GM23248 (cell line): ENCODE measurements at regions not wholly inside any gene's neighbourhood (a gene's known extent, or its start where the extent isn't known, plus 50 kb on each side); places are given as distances from the start of the nearest gene placed in this dataset.

Experiments used
- DNase-seq: peaks from one replicate; pipeline ENCODE4 v3.0.0-alpha.2; 2015
- H2AFZ ChIP-seq: fragments of 200-600 bp; sonication (generic); 2 replicates; pipeline ENCODE4 v1.6.1; 2016; ENCODE audit warnings: antibody characterized with exemption
- H3F3A ChIP-seq: fragments of 200-600 bp; sonication (generic); 2 replicates; pipeline ENCODE4 v1.6.1; 2016; ENCODE audit warnings: mild to moderate bottlenecking, antibody characterized with exemption, mixed run types; ENCODE audit not compliant: insufficient read depth
- H3K27ac ChIP-seq: fragments of 200-600 bp; sonication (generic); 2 replicates; pipeline ENCODE4 v1.5.1; 2016; ENCODE audit warnings: mild to moderate bottlenecking
- H3K27me3 ChIP-seq: fragments of 200-600 bp; sonication (generic); replicated peaks from 2 replicates; pipeline ENCODE4 v1.6.1; 2016; ENCODE audit warnings: mild to moderate bottlenecking; ENCODE audit not compliant: insufficient read depth
- H3K36me3 ChIP-seq: fragments of 200-600 bp; sonication (generic); 2 replicates; pipeline ENCODE4 v1.6.1; 2016; ENCODE audit warnings: low read depth, mild to moderate bottlenecking
- H3K4me1 ChIP-seq: fragments of 200-600 bp; sonication (generic); 2 replicates; pipeline ENCODE4 v1.6.1; 2016; ENCODE audit warnings: mild to moderate bottlenecking; ENCODE audit not compliant: insufficient read depth
- H3K4me2 ChIP-seq: fragments of 200-600 bp; sonication (generic); one replicate; pipeline ENCODE4 v1.6.1; 2016; ENCODE audit warnings: mild to moderate bottlenecking; ENCODE audit not compliant: unreplicated experiment
- H3K4me3 ChIP-seq: fragments of 200-600 bp; sonication (generic); 2 replicates; pipeline ENCODE4 v1.5.1; 2016; ENCODE audit warnings: mild to moderate bottlenecking
- H3K79me2 ChIP-seq: fragments of 200-600 bp; sonication (generic); 2 replicates; pipeline ENCODE4 v1.6.1; 2016; ENCODE audit warnings: mild to moderate bottlenecking; ENCODE audit not compliant: insufficient read depth
- H3K9ac ChIP-seq: fragments of 200-600 bp; sonication (generic); 2 replicates; pipeline ENCODE4 v1.6.1; 2016; ENCODE audit warnings: mild to moderate bottlenecking
- H3K9me2 ChIP-seq: fragments of 200-600 bp; sonication (generic); 2 replicates; pipeline ENCODE4 v1.6.1; 2016; ENCODE audit warnings: mixed run types, mild to moderate bottlenecking, moderate library complexity; ENCODE audit not compliant: insufficient read depth
- H3K9me3 ChIP-seq: fragments of 200-600 bp; sonication (generic); one replicate; pipeline ENCODE4 v1.6.1; 2017; ENCODE audit warnings: low read depth
- H4K20me1 ChIP-seq: fragments of 200-600 bp; sonication (generic); 2 replicates; pipeline ENCODE4 v1.6.0; 2016; ENCODE audit not compliant: insufficient read depth
- EZH2 ChIP-seq: fragments of 200-600 bp; sonication (generic); IDR thresholded peaks from 2 replicates; pipeline ENCODE4 v1.6.1; 2018; ENCODE audit warnings: antibody characterized with exemption, mild to moderate bottlenecking; ENCODE audit not compliant: insufficient read depth, poor library complexity, severe bottlenecking
- EZH2phosphoT487 ChIP-seq: fragments of 200-600 bp; sonication (generic); IDR thresholded peaks from 2 replicates; pipeline ENCODE4 v1.6.1; 2018; ENCODE audit warnings: antibody characterized with exemption, moderate library complexity, mild to moderate bottlenecking, low read depth; ENCODE audit not compliant: insufficient read depth
- WGBS, 2 experiments: methylation state at CpG; one replicate each; pipeline ENCODE4 v1.1.6; 2015 to 2017; ENCODE audit warnings: low lambda C conversion rate in 2 of 2, low coverage in 1 of 2; ENCODE audit errors: missing lambda C conversion rate in 2 of 2; 5-methylcytosine and 5-hydroxymethylcytosine counted together
- in situ Hi-C: fragments of 300-500 bp; cut with MboI; formaldehyde crosslinking; loops from 2 replicates; pipeline ENCODE4 v1.15.0; 2020

- no peak for TF ChIP-seq EZH2
- TF ChIP-seq EZH2phosphoT487, result no peak
- Histone ChIP-seq H3K9ac (no peak overlapping the region), H3F3A (no peaks in the 10 kb centered on the region), H4K20me1 (no peaks in the 10 kb centered on the region), H3K9me2 (no peaks in the 10 kb centered on the region), H3K36me3 (no peaks in the 10 kb centered on the region), H2AFZ (no peak overlapping the region), H3K27me3 (no peaks in the 10 kb centered on the region), H3K4me1 (no peaks in the 10 kb centered on the region), H3K27ac (no peak overlapping the region), H3K4me3 (no peak overlapping the region), H3K4me2 (no peak overlapping the region), H3K9me3 (no peaks in the 10 kb centered on the region), H3K79me2 (no peaks in the 10 kb centered on the region)
- in situ Hi-C loops, result no loop called here
- no peak for DNase-seq
- 19 to 42% methylated on average over 2 of the region's 2 CpGs for WGBS, 2 experiments
These were observed 106.7 kb upstream of the SLC28A3 start for GRCh38 chr9:84447305-84447704.

GRCh38 chr9:84450029-84450428, 109.5 kb upstream of the SLC28A3 start:
- H3K4me3 ChIP-seq, result no peak overlapping the region
- no peaks in the 10 kb centered on the region for H3K36me3 ChIP-seq
- H3K4me2 ChIP-seq, result no peak overlapping the region
- H3K79me2 ChIP-seq, result no peaks in the 10 kb centered on the region
- DNase-seq, result no peak
- H3K27me3 ChIP-seq, result no peaks in the 10 kb centered on the region
- no peak for TF ChIP-seq EZH2
- no peak for TF ChIP-seq EZH2phosphoT487
- no peaks in the 10 kb centered on the region for H3K4me1 ChIP-seq
- 39 to 42% methylated on average over 5 of the region's 5 CpGs for WGBS, 2 experiments
- no peaks in the 10 kb centered on the region for H3F3A ChIP-seq
- in situ Hi-C loops, result no loop called here
- no peaks in the 10 kb centered on the region for H3K9me3 ChIP-seq
- no peaks in the 10 kb centered on the region for H4K20me1 ChIP-seq
- H3K9ac ChIP-seq, result no peak overlapping the region
- no peak overlapping the region for H3K27ac ChIP-seq
- H3K9me2 ChIP-seq, result no peaks in the 10 kb centered on the region
- H2AFZ ChIP-seq, result no peak overlapping the region

DNA sequence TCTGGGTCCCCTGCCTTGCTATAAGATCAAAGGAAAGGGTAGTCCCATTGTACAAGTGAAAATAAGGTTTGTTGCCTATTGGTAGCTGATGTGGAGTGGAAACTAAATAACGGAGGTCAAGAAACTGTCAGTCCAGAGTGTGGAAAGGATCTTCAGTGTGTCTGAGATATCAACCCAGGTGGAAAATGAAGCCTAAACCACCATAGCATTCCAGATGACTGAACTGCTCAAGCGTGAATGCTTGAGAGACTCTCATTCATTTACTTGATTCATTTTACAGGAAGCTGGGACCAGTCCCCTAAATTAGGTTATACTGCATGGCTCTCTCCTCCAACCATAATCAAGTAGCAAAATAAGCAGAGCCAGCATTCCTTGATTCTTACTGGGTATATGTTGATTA, 116.0 kb upstream of the SLC28A3 start:
- no peaks in the 10 kb centered on the region for H3K9me2 ChIP-seq
- H3K4me1 ChIP-seq, result no peaks in the 10 kb centered on the region
- no peak overlapping the region for H3K4me2 ChIP-seq
- no peak for TF ChIP-seq EZH2phosphoT487
- no peak for DNase-seq
- no peaks in the 10 kb centered on the region for H3K79me2 ChIP-seq
- in situ Hi-C loops, result no loop called here
- no peak overlapping the region for H3K4me3 ChIP-seq
- WGBS, 2 experiments, result 56 to 67% methylated on average over 2 of the region's 2 CpGs
- H2AFZ ChIP-seq, result no peak overlapping the region
- no peak overlapping the region for H3K27ac ChIP-seq
- no peaks in the 10 kb centered on the region for H3F3A ChIP-seq
- no peaks in the 10 kb centered on the region for H3K36me3 ChIP-seq
- no peaks in the 10 kb centered on the region for H3K9me3 ChIP-seq
- H3K27me3 ChIP-seq, result no peaks in the 10 kb centered on the region
- no peak overlapping the region for H3K9ac ChIP-seq
- H4K20me1 ChIP-seq, result no peaks in the 10 kb centered on the region

DNA sequence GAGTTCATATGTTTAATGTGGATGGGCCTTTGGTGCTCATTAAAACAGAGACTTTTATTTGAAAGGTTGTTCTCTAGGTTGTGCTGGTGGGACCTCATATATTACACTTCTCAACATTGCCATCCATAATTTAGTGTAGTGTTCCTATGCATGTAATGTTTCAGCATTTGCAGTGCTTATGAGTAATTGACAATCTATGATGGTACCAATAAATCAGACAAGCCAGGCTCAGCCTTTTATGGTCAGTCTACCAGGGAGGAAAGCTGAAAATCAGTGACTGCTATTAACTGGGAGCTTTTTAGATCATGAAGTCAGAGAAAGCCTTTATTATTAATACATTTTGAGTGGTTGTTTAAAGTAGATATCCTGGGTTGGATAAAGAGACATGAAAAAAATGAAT, 120.1 kb upstream of the SLC28A3 start:
- H3K4me2 ChIP-seq, result no peak overlapping the region
- no peaks in the 10 kb centered on the region for H3K9me2 ChIP-seq
- no peak for TF ChIP-seq EZH2
- TF ChIP-seq EZH2phosphoT487, result no peak
- H2AFZ ChIP-seq, result no peak overlapping the region
- no peak for DNase-seq
- no peak overlapping the region for H3K9ac ChIP-seq
- no peaks in the 10 kb centered on the region for H3K27me3 ChIP-seq
- H3K36me3 ChIP-seq, result no peaks in the 10 kb centered on the region
- H3F3A ChIP-seq, result no peaks in the 10 kb centered on the region
- H3K4me3 ChIP-seq, result no peak overlapping the region
- H4K20me1 ChIP-seq, result no peaks in the 10 kb centered on the region
- in situ Hi-C loops, result no loop called here
- no peaks in the 10 kb centered on the region for H3K9me3 ChIP-seq
- no peaks in the 10 kb centered on the region for H3K4me1 ChIP-seq
- no peak overlapping the region for H3K27ac ChIP-seq
- H3K79me2 ChIP-seq, result no peaks in the 10 kb centered on the region

GRCh38 chr9:84463272-84463671, 122.7 kb upstream of the SLC28A3 start:
- no peaks in the 10 kb centered on the region for H3K9me2 ChIP-seq
- H3K9ac ChIP-seq, result no peak overlapping the region
- H3K4me3 ChIP-seq, result no peak overlapping the region
- H3F3A ChIP-seq, result no peaks in the 10 kb centered on the region
- 17 to 19% methylated on average over 3 of the region's 3 CpGs for WGBS, 2 experiments
- no peaks in the 10 kb centered on the region for H3K9me3 ChIP-seq
- no peaks in the 10 kb centered on the region for H3K36me3 ChIP-seq
- H3K79me2 ChIP-seq, result no peaks in the 10 kb centered on the region
- H3K4me2 ChIP-seq, result no peak overlapping the region
- no peaks in the 10 kb centered on the region for H4K20me1 ChIP-seq
- no peaks in the 10 kb centered on the region for H3K27me3 ChIP-seq
- in situ Hi-C loops, result no loop called here
- TF ChIP-seq EZH2phosphoT487, result no peak
- TF ChIP-seq EZH2, result no peak
- no peak overlapping the region for H3K27ac ChIP-seq
- H2AFZ ChIP-seq, result no peak overlapping the region
- H3K4me1 ChIP-seq, result no peaks in the 10 kb centered on the region
- DNase-seq, result no peak
